C4-2B (cell line): ENCODE measurements at regions not wholly inside any gene's neighbourhood (a gene's known extent, or its start where the extent isn't known, plus 50 kb on each side); places are given as distances from the start of the nearest gene placed in this dataset.
"Not testable (repeated sequence)": the region's sequence is repeated elsewhere in the genome, so short reads cannot be mapped to it uniquely, and the experiment has no call there.

Source experiments
- ZFX ChIP-seq: fragments of 450-650 bp; IDR thresholded peaks from 2 replicates; pipeline ENCODE4 v1.6.1; 2017
- TF ChIP-seq, protein P1 (sequence below): fragments of 450-650 bp; conservative IDR thresholded peaks from 2 replicates; pipeline ENCODE4 v1.5.1; 2017; ENCODE audit warnings: mild to moderate bottlenecking

DNA sequence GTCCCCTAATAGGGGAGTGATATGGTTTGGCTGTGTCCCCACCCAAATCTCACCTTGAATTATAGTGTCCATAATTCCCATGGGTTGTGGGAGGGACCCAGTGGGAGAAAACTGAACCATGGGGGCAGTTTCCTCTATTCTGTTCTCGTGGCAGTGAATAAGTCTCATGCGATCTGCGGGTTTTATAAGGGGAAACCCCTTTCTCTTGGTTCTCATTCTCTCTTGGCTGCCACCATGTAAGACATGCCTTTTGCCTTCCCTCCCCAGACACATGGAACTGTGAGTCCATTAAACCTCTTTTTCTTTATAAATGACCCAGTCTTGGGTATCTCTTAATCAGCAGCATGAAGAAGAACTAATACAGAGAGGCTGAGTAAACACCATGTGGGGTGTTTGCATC is 156.0 kb downstream of the NPIPB11 start:
- TF ChIP-seq, protein P1, sequence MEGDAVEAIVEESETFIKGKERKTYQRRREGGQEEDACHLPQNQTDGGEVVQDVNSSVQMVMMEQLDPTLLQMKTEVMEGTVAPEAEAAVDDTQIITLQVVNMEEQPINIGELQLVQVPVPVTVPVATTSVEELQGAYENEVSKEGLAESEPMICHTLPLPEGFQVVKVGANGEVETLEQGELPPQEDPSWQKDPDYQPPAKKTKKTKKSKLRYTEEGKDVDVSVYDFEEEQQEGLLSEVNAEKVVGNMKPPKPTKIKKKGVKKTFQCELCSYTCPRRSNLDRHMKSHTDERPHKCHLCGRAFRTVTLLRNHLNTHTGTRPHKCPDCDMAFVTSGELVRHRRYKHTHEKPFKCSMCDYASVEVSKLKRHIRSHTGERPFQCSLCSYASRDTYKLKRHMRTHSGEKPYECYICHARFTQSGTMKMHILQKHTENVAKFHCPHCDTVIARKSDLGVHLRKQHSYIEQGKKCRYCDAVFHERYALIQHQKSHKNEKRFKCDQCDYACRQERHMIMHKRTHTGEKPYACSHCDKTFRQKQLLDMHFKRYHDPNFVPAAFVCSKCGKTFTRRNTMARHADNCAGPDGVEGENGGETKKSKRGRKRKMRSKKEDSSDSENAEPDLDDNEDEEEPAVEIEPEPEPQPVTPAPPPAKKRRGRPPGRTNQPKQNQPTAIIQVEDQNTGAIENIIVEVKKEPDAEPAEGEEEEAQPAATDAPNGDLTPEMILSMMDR: not testable (repeated sequence)
- TF ChIP-seq ZFX: not testable (repeated sequence)
